ENCODE measurements at regions not wholly inside any gene's neighbourhood (a gene's known extent, or its start where the extent isn't known, plus 50 kb on each side); places are given as distances from the start of the nearest gene placed in this dataset.

- Histone ChIP-seq H3K4me2 (no peak overlapping the region), H3K4me3 (no peak overlapping the region), H3K9me3 (no peaks in the 10 kb centered on the region), H3K4me1 (no peaks in the 10 kb centered on the region), H3K27ac (no peak overlapping the region)
- DNase-seq (ENCODE audit: low read depth in 1 of 2, low spot score in 1 of 2) = no peak
- CTCF ChIA-PET = interaction anchor here (0.6 kb wide), 1 partner anchor 169 kb away, joined by 5 read pairs; no protein-coding TSS in a partner anchor
- POLR2A ChIA-PET = no interaction called here
- no peak for ATAC-seq
- no peak for FAIRE-seq
- 2% methylated on average over 1 of the region's 1 CpG for WGBS (ENCODE audit: missing lambda C conversion rate)
- TF ChIP-seq CHD2 (IDR thresholded peaks at IDR 0.05; ENCODE audit: low read length, partially characterized antibody) = no peak
- no peak for TF ChIP-seq EP300 (IDR thresholded peaks at IDR 0.05)
- no peak for TF ChIP-seq RFX5 (IDR thresholded peaks at IDR 0.05)
- TF ChIP-seq BCL3 (IDR thresholded peaks at IDR 0.05) = no peak
- TF ChIP-seq HOXB13 (CRISPR knock-in tag; IDR thresholded peaks at IDR 0.05; ENCODE audit: low read depth) = no peak
- no peak for TF ChIP-seq CTCF (IDR thresholded peaks at IDR 0.05)
Measured at GRCh38 chr14:82410064-82410463, 876.4 kb upstream of the SEL1L start.

- ATAC-seq (no peak), FAIRE-seq (no peak), DNase-seq (ENCODE audit: low read depth in 1 of 2, low spot score in 1 of 2) (no peak)
- Histone ChIP-seq H3K4me3 (no peak overlapping the region), H3K4me1 (no peaks in the 10 kb centered on the region), H3K9me3 (no peaks in the 10 kb centered on the region), H3K4me2 (no peak overlapping the region), H3K27ac (no peak overlapping the region)
- CTCF ChIA-PET = no interaction called here
- POLR2A ChIA-PET = no interaction called here
- TF ChIP-seq HMGXB4 (CRISPR knock-in tag; IDR thresholded peaks at IDR 0.05; ENCODE audit: borderline replicate concordance) (no peak), E2F6 (IDR thresholded peaks at IDR 0.05; ENCODE audit: borderline replicate concordance, low read depth) (no peak), HDAC2 (IDR thresholded peaks at IDR 0.05) (no peak), MAX (IDR thresholded peaks at IDR 0.05) (no peak), PBX3 (IDR thresholded peaks at IDR 0.05) (no peak)
Measured at GRCh38 chr14:82411298-82411697, 877.6 kb upstream of the SEL1L start.

GRCh38 chr14:82412545-82412944 is 878.9 kb upstream of the SEL1L start:
- CTCF ChIA-PET = no interaction called here
- no peaks in the 10 kb centered on the region for H3K4me1 ChIP-seq
- no peak overlapping the region for H3K27ac ChIP-seq
- no peaks in the 10 kb centered on the region for H3K9me3 ChIP-seq
- 4% methylated on average over 1 of the region's 1 CpG for WGBS (ENCODE audit: missing lambda C conversion rate)
- no peak overlapping the region for H3K4me2 ChIP-seq
- POLR2A ChIA-PET = no interaction called here
- no peak overlapping the region for H3K4me3 ChIP-seq
- DNase-seq (ENCODE audit: low read depth in 1 of 2, low spot score in 1 of 2) (no peak), ATAC-seq (no peak), FAIRE-seq (no peak)
- TF ChIP-seq CHD4 (IDR thresholded peaks at IDR 0.05; ENCODE audit: borderline replicate concordance) = no peak
- TF ChIP-seq CEBPB (IDR thresholded peaks at IDR 0.05) = no peak
- TF ChIP-seq SREBF2 (IDR thresholded peaks at IDR 0.05) = no peak
- no peak for TF ChIP-seq POLR2AphosphoS2 (conservative IDR thresholded peaks at IDR 0.05; ENCODE audit: low read length)
- TF ChIP-seq MAZ (IDR thresholded peaks at IDR 0.05; ENCODE audit: borderline replicate concordance, low read depth, low read length) = no peak
- TF ChIP-seq SMC3 (IDR thresholded peaks at IDR 0.05) = no peak
- TF ChIP-seq MAFK (IDR thresholded peaks at IDR 0.05; ENCODE audit: partially characterized antibody) = no peak
- no peak for TF ChIP-seq RARB (CRISPR knock-in tag; IDR thresholded peaks at IDR 0.05)
- TF ChIP-seq MAX (IDR thresholded peaks at IDR 0.05) = no peak
- TF ChIP-seq NR3C1 (IDR thresholded peaks at IDR 0.05) = no peak
- no peak for TF ChIP-seq FOSB (CRISPR knock-in tag; IDR thresholded peaks at IDR 0.05)
- TF ChIP-seq FOXS1 (CRISPR knock-in tag; IDR thresholded peaks at IDR 0.05) = no peak
- TF ChIP-seq CBX2 (IDR thresholded peaks at IDR 0.05; ENCODE audit: borderline replicate concordance, low read depth) = no peak
- TF ChIP-seq POLR2A (IDR thresholded peaks at IDR 0.05; ENCODE audit: low read length) = no peak
- no peak for TF ChIP-seq TP53 (CRISPR knock-in tag; IDR thresholded peaks at IDR 0.05)
- no peak for TF ChIP-seq FOSL2 (IDR thresholded peaks at IDR 0.05)
- no peak for TF ChIP-seq FOSL2 (CRISPR knock-in tag; IDR thresholded peaks at IDR 0.05)
- no peak for TF ChIP-seq HOXA7 (CRISPR knock-in tag; IDR thresholded peaks at IDR 0.05)
